CD4-positive, alpha-beta T cell treated with Interferon gamma for 1 hour (primary cell): ENCODE measurements at regions not wholly inside any gene's neighbourhood (a gene's known extent, or its start where the extent isn't known, plus 50 kb on each side); places are given as distances from the start of the nearest gene placed in this dataset.

Experiments used
- DNase-seq: peaks from one replicate; pipeline ENCODE4 v3.0.0-alpha.2; 2020

GRCh38 chr11:134522782-134523570 lies 110.9 kb upstream of the B3GAT1 start:
- DNase-seq = no peak

GRCh38 chr11:134521452-134522289 lies 109.6 kb upstream of the B3GAT1 start:
- DNase-seq = no peak

GRCh38 chr11:134521001-134521400 lies 109.0 kb upstream of the B3GAT1 start:
- no peak for DNase-seq

- DNase-seq = no peak
Observed at GRCh38 chr11:134519788-134520187, 107.7 kb upstream of the B3GAT1 start.

- DNase-seq = no peak
Observed at GRCh38 chr11:134519390-134519750, 107.3 kb upstream of the B3GAT1 start.

- DNase-seq = no peak
Observed at GRCh38 chr11:134518616-134519389, 106.8 kb upstream of the B3GAT1 start.

- no peak for DNase-seq
Observed at GRCh38 chr11:134517621-134518293, 105.7 kb upstream of the B3GAT1 start.

- DNase-seq = no peak
Observed at GRCh38 chr11:134517115-134517514, 105.1 kb upstream of the B3GAT1 start.

GRCh38 chr11:134516529-134516928 lies 104.5 kb upstream of the B3GAT1 start:
- no peak for DNase-seq

GRCh38 chr11:134515081-134515960 lies 103.3 kb upstream of the B3GAT1 start:
- DNase-seq = no peak

GRCh38 chr11:134514354-134514951 lies 102.4 kb upstream of the B3GAT1 start:
- DNase-seq = no peak

GRCh38 chr11:134513585-134514120 lies 101.6 kb upstream of the B3GAT1 start:
- no peak for DNase-seq

- DNase-seq = no peak
Observed at GRCh38 chr11:134512571-134513538, 100.8 kb upstream of the B3GAT1 start.

- DNase-seq = no peak
Observed at GRCh38 chr11:134512061-134512460, 100.0 kb upstream of the B3GAT1 start.

- no peak for DNase-seq
Observed at GRCh38 chr11:134511255-134511654, 99.2 kb upstream of the B3GAT1 start.

GRCh38 chr11:134510233-134511040 lies 98.4 kb upstream of the B3GAT1 start:
- DNase-seq = no peak

- no peak for DNase-seq
Observed at GRCh38 chr11:134509381-134510232, 97.6 kb upstream of the B3GAT1 start.
